HepG2 (cell line): ENCODE measurements at regions not wholly inside any gene's neighbourhood (a gene's known extent, or its start where the extent isn't known, plus 50 kb on each side); places are given as distances from the start of the nearest gene placed in this dataset.

Experiments
- ATAC-seq: fragments of 200-7000 bp; cut with Tn5 transposase; 3 replicates; pipeline ENCODE4 v1.9.1; 2020; ENCODE audit warnings: mild to moderate bottlenecking, moderate library complexity
- BruUV-seq: library from RNA; stranded (reverse); fragments of 400-500 nt; replicated peaks from 2 replicates; lab custom pipeline; 2021; lab: Mats Ljungman, UMichigan
- CTCF ChIA-PET: fragments of 300-600 bp; formaldehyde crosslinking; extraction: SDS; loops from one replicate; lab custom pipeline; 2021; ENCODE audit warnings: low total read pairs, inconsistent platforms, low intra/inter-chr PET ratio; lab: Yijun Ruan, JAX
- POLR2A ChIA-PET: fragments of 350-600 bp; sonication (Branson Sonifier 250); formaldehyde crosslinking; loops from one replicate; lab custom pipeline; 2020; ENCODE audit warnings: antibody characterized with exemption, inconsistent platforms; lab: Yijun Ruan, JAX
- DNase-seq: peaks from one replicate; pipeline ENCODE4 v3.0.0-alpha.2; 2015; ENCODE audit warnings: low spot score
- FAIRE-seq: peaks from 3 replicates; lab custom pipeline; 2011; peaks lifted over from hg19 to GRCh38; lab: Jason Lieb, UNC
- H2AFZ ChIP-seq: one replicate; pipeline ENCODE4 v1.6.1; 2011; ENCODE audit warnings: low read length, inconsistent platforms
- H3K27ac ChIP-seq: fragments of 300-600 bp; 3 replicates; pipeline ENCODE4 v1.8.0; 2011; ENCODE audit warnings: mixed run types, mild to moderate bottlenecking, mixed read lengths, low read length, inconsistent platforms; ENCODE audit not compliant: insufficient read depth; ENCODE audit errors: extremely low read length
- H3K27me3 ChIP-seq, 2 experiments: fragments of 200-600 bp in 1 of 2; 2 replicates in 1 of 2; 3 replicates in 1 of 2; pipeline versions ENCODE4 v1.6.0 to v1.8.0; 2011; ENCODE audit warnings: low read length in 2 of 2, mild to moderate bottlenecking in 2 of 2, moderate library complexity in 2 of 2, inconsistent platforms in 1 of 2; ENCODE audit not compliant: insufficient read depth in 2 of 2, control insufficient read depth in 1 of 2
- H3K36me3 ChIP-seq, 2 experiments: fragments of 200-600 bp in 1 of 2; replicated peaks in 1 of 2; 2 replicates in 1 of 2; 3 replicates in 1 of 2; pipeline versions ENCODE4 v1.5.1 to v1.8.0; 2011; ENCODE audit warnings: low read length in 2 of 2, inconsistent platforms in 1 of 2; ENCODE audit not compliant: insufficient read depth in 2 of 2, control insufficient read depth in 1 of 2
- H3K4me1 ChIP-seq: 2 replicates; pipeline ENCODE4 v1.5.1; 2012; ENCODE audit warnings: low read length, inconsistent platforms; ENCODE audit not compliant: insufficient read depth
- H3K4me2 ChIP-seq: 2 replicates; pipeline ENCODE4 v1.6.0; 2011; ENCODE audit warnings: low read depth, low read length, inconsistent platforms
- H3K4me3 ChIP-seq, 3 experiments: fragments of 200-600 bp in 1 of 3; sonication (generic), shearing (Covaris generic) in 1 of 3; replicated peaks in 1 of 3; 2 replicates each; pipeline ENCODE4 v1.5.1; 2011 to 2016; ENCODE audit warnings: low read length in 3 of 3, inconsistent platforms in 2 of 3, low read depth in 2 of 3, mild to moderate bottlenecking in 2 of 3, control low read depth in 1 of 3, mixed read lengths in 1 of 3; ENCODE audit not compliant: insufficient read depth in 1 of 3
- H3K79me2 ChIP-seq: one replicate; pipeline ENCODE4 v1.6.1; 2011; ENCODE audit warnings: low read length, inconsistent platforms; ENCODE audit not compliant: insufficient read depth
- H3K9ac ChIP-seq: 2 replicates; pipeline ENCODE4 v1.6.0; 2011; ENCODE audit warnings: mild to moderate bottlenecking, low read depth, low read length, inconsistent platforms; ENCODE audit not compliant: insufficient read depth
- H3K9me3 ChIP-seq: 2 replicates; pipeline ENCODE4 v1.5.1; 2012; ENCODE audit warnings: mild to moderate bottlenecking, low read length
- H4K20me1 ChIP-seq: 2 replicates; pipeline ENCODE4 v1.6.0; 2011; ENCODE audit warnings: inconsistent platforms, mild to moderate bottlenecking, low read length, moderate library complexity; ENCODE audit not compliant: insufficient read depth
- ISX ChIP-seq: sonication (generic); formaldehyde crosslinking; conservative IDR thresholded peaks from 2 replicates; pipeline ENCODE4 v1.5.0; 2020; ENCODE audit warnings: missing genetic modification reagents
- MTA1 ChIP-seq: sonication (generic); formaldehyde crosslinking; IDR thresholded peaks from 2 replicates; pipeline ENCODE4 v1.4.0; 2020; ENCODE audit warnings: missing genetic modification reagents, mild to moderate bottlenecking, borderline replicate concordance
- NFKB2 ChIP-seq: sonication (generic); formaldehyde crosslinking; IDR thresholded peaks from 2 replicates; pipeline ENCODE4 v1.4.0; 2020; ENCODE audit warnings: missing genetic modification reagents, borderline replicate concordance
- SMAD3 ChIP-seq: sonication (generic); formaldehyde crosslinking; IDR thresholded peaks from 2 replicates; pipeline ENCODE4 v1.4.0; 2020; ENCODE audit warnings: missing genetic modification reagents
- THYN1 ChIP-seq: sonication (generic); formaldehyde crosslinking; IDR thresholded peaks from 2 replicates; pipeline ENCODE4 v1.8.1; 2023; ENCODE audit warnings: low read depth, mild to moderate bottlenecking, moderate library complexity, missing genetic modification reagents, borderline replicate concordance
- ZBTB26 ChIP-seq: IDR thresholded peaks from 2 replicates; pipeline ENCODE4 v1.6.1; 2016; ENCODE audit warnings: missing compliant biosample characterization, missing genetic modification reagents, borderline replicate concordance
- ZBTB37 ChIP-seq: sonication (generic); formaldehyde crosslinking; IDR thresholded peaks from 2 replicates; pipeline ENCODE4 v1.4.0; 2020; ENCODE audit warnings: mild to moderate bottlenecking, missing genetic modification reagents
- ZSCAN31 ChIP-seq: sonication (generic); formaldehyde crosslinking; IDR thresholded peaks from 2 replicates; pipeline ENCODE4 v1.5.0; 2020; ENCODE audit warnings: low read depth, mild to moderate bottlenecking, missing genetic modification reagents
- ZZZ3 ChIP-seq: sonication (generic); formaldehyde crosslinking; IDR thresholded peaks from 2 replicates; pipeline ENCODE4 v1.4.0; 2020; ENCODE audit warnings: missing genetic modification reagents, mild to moderate bottlenecking, borderline replicate concordance
- WGBS: methylation state at CpG from one replicate; pipeline ENCODE4 v1.1.6; 2017; ENCODE audit warnings: low lambda C conversion rate; 5-methylcytosine and 5-hydroxymethylcytosine counted together
- in situ Hi-C: cut with HindIII; loops from 2 replicates; pipeline ENCODE4 v1.10.0; 2017; ENCODE audit warnings: low pct_unique_long_range_greater_than_20kb; ENCODE audit not compliant: extremely low pct_ligation_motif_present
- intact Hi-C: fragments of 100-400 bp; cut with micrococcal nuclease; formaldehyde crosslinking; loops from one replicate; pipeline ENCODE4 v1.10.0; 2022; ENCODE audit not compliant: unreplicated experiment
- TF ChIP-seq, protein P1 (sequence below): sonication (generic); formaldehyde crosslinking; IDR thresholded peaks from 2 replicates; pipeline ENCODE4 v1.4.0; 2020; ENCODE audit warnings: missing genetic modification reagents
- TF ChIP-seq, protein P2 (sequence below): sonication (generic); formaldehyde crosslinking; IDR thresholded peaks from 2 replicates; pipeline ENCODE4 v1.8.1; 2023; ENCODE audit warnings: missing genetic modification reagents, inconsistent platforms, borderline replicate concordance

- H3K79me2 ChIP-seq: no peaks in the 10 kb centered on the region
- BruUV-seq: no TSS peak
- no peaks in the 10 kb centered on the region for H3K9me3 ChIP-seq
- no peak overlapping the region for H3K4me2 ChIP-seq
- no peak overlapping the region for H3K27ac ChIP-seq
- H3K4me1 ChIP-seq: no peaks in the 10 kb centered on the region
- no peak overlapping the region for H3K9ac ChIP-seq
- DNase-seq: no peak
- no peaks in the 10 kb centered on the region for H3K36me3 ChIP-seq
- WGBS: 64% methylated on average over 23 of the region's 24 CpGs
- peaks cover 0 to 32% of the 10 kb centered on the region in 2 experiments; a peak in 2 of 5 replicates for H3K27me3 ChIP-seq
- intact Hi-C loops: no loop called here
- POLR2A ChIA-PET: no interaction called here
- no peak overlapping the region for H3K4me3 ChIP-seq
- CTCF ChIA-PET: no interaction called here
- no peak for ATAC-seq
- FAIRE-seq: no peak
- no peaks in the 10 kb centered on the region for H4K20me1 ChIP-seq
- in situ Hi-C loops: no loop called here
- no peak overlapping the region for H2AFZ ChIP-seq
- TF ChIP-seq, protein P1, sequence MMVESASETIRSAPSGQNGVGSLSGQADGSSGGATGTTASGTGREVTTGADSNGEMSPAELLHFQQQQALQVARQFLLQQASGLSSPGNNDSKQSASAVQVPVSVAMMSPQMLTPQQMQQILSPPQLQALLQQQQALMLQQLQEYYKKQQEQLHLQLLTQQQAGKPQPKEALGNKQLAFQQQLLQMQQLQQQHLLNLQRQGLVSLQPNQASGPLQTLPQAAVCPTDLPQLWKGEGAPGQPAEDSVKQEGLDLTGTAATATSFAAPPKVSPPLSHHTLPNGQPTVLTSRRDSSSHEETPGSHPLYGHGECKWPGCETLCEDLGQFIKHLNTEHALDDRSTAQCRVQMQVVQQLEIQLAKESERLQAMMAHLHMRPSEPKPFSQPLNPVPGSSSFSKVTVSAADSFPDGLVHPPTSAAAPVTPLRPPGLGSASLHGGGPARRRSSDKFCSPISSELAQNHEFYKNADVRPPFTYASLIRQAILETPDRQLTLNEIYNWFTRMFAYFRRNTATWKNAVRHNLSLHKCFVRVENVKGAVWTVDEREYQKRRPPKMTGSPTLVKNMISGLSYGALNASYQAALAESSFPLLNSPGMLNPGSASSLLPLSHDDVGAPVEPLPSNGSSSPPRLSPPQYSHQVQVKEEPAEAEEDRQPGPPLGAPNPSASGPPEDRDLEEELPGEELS (CRISPR knock-in tag): no peak
- TF ChIP-seq ZBTB26 (CRISPR knock-in tag): no peak
- no peak for TF ChIP-seq ZBTB37 (CRISPR knock-in tag)
- no peak for TF ChIP-seq MTA1
- TF ChIP-seq, protein P2, sequence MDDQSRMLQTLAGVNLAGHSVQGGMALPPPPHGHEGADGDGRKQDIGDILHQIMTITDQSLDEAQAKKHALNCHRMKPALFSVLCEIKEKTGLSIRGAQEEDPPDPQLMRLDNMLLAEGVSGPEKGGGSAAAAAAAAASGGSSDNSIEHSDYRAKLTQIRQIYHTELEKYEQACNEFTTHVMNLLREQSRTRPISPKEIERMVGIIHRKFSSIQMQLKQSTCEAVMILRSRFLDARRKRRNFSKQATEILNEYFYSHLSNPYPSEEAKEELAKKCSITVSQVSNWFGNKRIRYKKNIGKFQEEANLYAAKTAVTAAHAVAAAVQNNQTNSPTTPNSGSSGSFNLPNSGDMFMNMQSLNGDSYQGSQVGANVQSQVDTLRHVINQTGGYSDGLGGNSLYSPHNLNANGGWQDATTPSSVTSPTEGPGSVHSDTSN (CRISPR knock-in tag): no peak
- TF ChIP-seq NFKB2: no peak
- no peak for TF ChIP-seq THYN1 (CRISPR knock-in tag)
- TF ChIP-seq SMAD3 (CRISPR knock-in tag): no peak
- TF ChIP-seq ZSCAN31 (CRISPR knock-in tag): no peak
- no peak for TF ChIP-seq ISX (CRISPR knock-in tag)
- no peak for TF ChIP-seq ZZZ3 (CRISPR knock-in tag)
Observed at GRCh38 chr5:142235870-142236672, 88.8 kb downstream of the SPRY4 start.
